BJ (cell line): ENCODE measurements at regions not wholly inside any gene's neighbourhood (a gene's known extent, or its start where the extent isn't known, plus 50 kb on each side); places are given as distances from the start of the nearest gene placed in this dataset.

Source experiments
- CTCF ChIA-PET: fragments of 350-600 bp; formaldehyde crosslinking; extraction: SDS; loops from one replicate; lab custom pipeline; 2021; ENCODE audit warnings: antibody characterized with exemption, inconsistent platforms; lab: Yijun Ruan, JAX
- POLR2A ChIA-PET: fragments of 300-600 bp; sonication (Branson Sonifier 250); formaldehyde crosslinking; extraction: SDS; loops from one replicate; lab custom pipeline; 2021; ENCODE audit warnings: antibody characterized with exemption; lab: Charles Lee
- DNase-seq: peaks from one replicate; pipeline ENCODE4 v3.0.0-alpha.2; 2011; ENCODE audit warnings: low read depth
- H3K27me3 ChIP-seq: 2 replicates; pipeline ENCODE4 v1.6.0; 2011; ENCODE audit warnings: low read length; ENCODE audit not compliant: control insufficient read depth, insufficient read depth
- H3K36me3 ChIP-seq: 2 replicates; pipeline ENCODE4 v1.5.1; 2011; ENCODE audit warnings: low read length; ENCODE audit not compliant: control insufficient read depth, insufficient read depth
- H3K4me3 ChIP-seq: 2 replicates; pipeline ENCODE4 v1.5.1; 2011; ENCODE audit warnings: low read depth, mild to moderate bottlenecking, control low read depth, low read length
- CTCF ChIP-seq: IDR thresholded peaks from 2 replicates; pipeline ENCODE4 v1.5.1; 2011; ENCODE audit warnings: low read depth, mild to moderate bottlenecking, control low read depth, inconsistent platforms, low read length, moderate library complexity; ENCODE audit not compliant: insufficient read depth

GRCh38 chr2:194925742-194926141 lies 731.3 kb upstream of the SLC39A10 start:
- POLR2A ChIA-PET, result no interaction called here
- H3K27me3 ChIP-seq, result no peaks in the 10 kb centered on the region
- no peak for TF ChIP-seq CTCF
- H3K36me3 ChIP-seq, result no peaks in the 10 kb centered on the region
- no peak for DNase-seq
- CTCF ChIA-PET, result no interaction called here
- no peak overlapping the region for H3K4me3 ChIP-seq

- ChIA-PET POLR2A (no interaction called here), CTCF (interaction anchor here (0.7 kb wide), 1 partner anchor 30 kb away, joined by 3 read pairs; no protein-coding TSS in a partner anchor)
- H3K36me3 ChIP-seq, result no peaks in the 10 kb centered on the region
- no peak for TF ChIP-seq CTCF
- no peak overlapping the region for H3K4me3 ChIP-seq
- no peaks in the 10 kb centered on the region for H3K27me3 ChIP-seq
- no peak for DNase-seq
These were observed 739.5 kb upstream of the SLC39A10 start for GRCh38 chr2:194917519-194917918.

- H3K36me3 ChIP-seq, result no peaks in the 10 kb centered on the region
- H3K27me3 ChIP-seq, result no peaks in the 10 kb centered on the region
- ChIA-PET CTCF (no interaction called here), POLR2A (no interaction called here)
- no peak overlapping the region for H3K4me3 ChIP-seq
- TF ChIP-seq CTCF, result no peak
- no peak for DNase-seq
These were observed 741.5 kb upstream of the SLC39A10 start for GRCh38 chr2:194915485-194915884.

- POLR2A ChIA-PET, result no interaction called here
These were observed 749.5 kb upstream of the SLC39A10 start for GRCh38 chr2:194907569-194907968.

GRCh38 chr2:194896871-194897270 lies 760.2 kb upstream of the SLC39A10 start:
- CTCF ChIA-PET, result interaction anchor here (0.6 kb wide), 1 partner anchor 1469 kb away, joined by 3 read pairs; no protein-coding TSS in a partner anchor
- H3K4me3 ChIP-seq, result no peak overlapping the region

More at GRCh38 chr2:194907569-194907968, 749.5 kb upstream of the SLC39A10 start:
- no peak overlapping the region for H3K4me3 ChIP-seq
- CTCF ChIA-PET, result no interaction called here
- no peaks in the 10 kb centered on the region for H3K27me3 ChIP-seq
- H3K36me3 ChIP-seq, result no peaks in the 10 kb centered on the region
- TF ChIP-seq CTCF, result no peak
- no peak for DNase-seq

More at GRCh38 chr2:194896871-194897270, 760.2 kb upstream of the SLC39A10 start:
- POLR2A ChIA-PET, result no interaction called here
- DNase-seq, result no peak
- no peak for TF ChIP-seq CTCF
- Histone ChIP-seq H3K27me3 (no peaks in the 10 kb centered on the region), H3K36me3 (no peaks in the 10 kb centered on the region)
